Endodermal cell (in vitro differentiated cells): ENCODE measurements at regions not wholly inside any gene's neighbourhood (a gene's known extent, or its start where the extent isn't known, plus 50 kb on each side); places are given as distances from the start of the nearest gene placed in this dataset.

Source experiments
- DNase-seq: peaks from one replicate; pipeline ENCODE4 v3.0.0-alpha.2; 2017
- H3K27ac ChIP-seq: 2 replicates; pipeline ENCODE4 v1.5.1; 2013; ENCODE audit warnings: mild to moderate bottlenecking, low read depth, low read length, moderate library complexity
- H3K27me3 ChIP-seq: 2 replicates; pipeline ENCODE4 v1.6.1; 2013; ENCODE audit warnings: mild to moderate bottlenecking, low read length, moderate library complexity; ENCODE audit not compliant: insufficient read depth, control insufficient read depth, poor library complexity, severe bottlenecking
- H3K36me3 ChIP-seq: 2 replicates; pipeline ENCODE4 v1.7.0; 2013; ENCODE audit warnings: mild to moderate bottlenecking, low read length, moderate library complexity; ENCODE audit not compliant: control insufficient read depth, insufficient read depth
- H3K4me1 ChIP-seq: one replicate; pipeline ENCODE4 v1.7.0; 2013; ENCODE audit warnings: low read length; ENCODE audit not compliant: control insufficient read depth, insufficient read depth
- H3K4me3 ChIP-seq: 2 replicates; pipeline ENCODE4 v1.5.1; 2013; ENCODE audit warnings: mild to moderate bottlenecking, low read length, moderate library complexity
- H3K9ac ChIP-seq: 2 replicates; pipeline ENCODE4 v1.6.1; 2013; ENCODE audit warnings: mild to moderate bottlenecking, low read length, moderate library complexity; ENCODE audit not compliant: poor library complexity, severe bottlenecking; ENCODE audit errors: extremely low read depth
- H3K9me3 ChIP-seq: 2 replicates; pipeline ENCODE4 v1.6.1; 2013; ENCODE audit warnings: mild to moderate bottlenecking, low read length, moderate library complexity; ENCODE audit not compliant: control insufficient read depth
- H3K27ac Mint-ChIP-seq: 2 replicates; pipeline ENCODE4 v1.8.0; 2020; ENCODE audit warnings: mixed read lengths
- H3K27me3 Mint-ChIP-seq: 2 replicates; pipeline ENCODE4 v1.8.0; 2021; ENCODE audit warnings: mild to moderate bottlenecking, mixed read lengths; ENCODE audit not compliant: insufficient read depth
- H3K36me3 Mint-ChIP-seq: 2 replicates; pipeline ENCODE4 v1.8.0; 2020; ENCODE audit warnings: low read depth, mixed read lengths
- H3K4me1 Mint-ChIP-seq: 2 replicates; pipeline ENCODE4 v1.8.0; 2020; ENCODE audit warnings: mixed read lengths
- H3K4me3 Mint-ChIP-seq: 2 replicates; pipeline ENCODE4 v1.8.0; 2020; ENCODE audit warnings: mild to moderate bottlenecking, moderate library complexity, mixed read lengths
- H3K9me3 Mint-ChIP-seq: 2 replicates; pipeline ENCODE4 v1.8.0; 2020; ENCODE audit warnings: mild to moderate bottlenecking, mixed read lengths
- CTCF ChIP-seq: fragments of 200-600 bp; sonication (generic); conservative IDR thresholded peaks from 2 replicates; pipeline ENCODE4 v1.5.0; 2021; ENCODE audit warnings: antibody characterized with exemption, mild to moderate bottlenecking
- WGBS, 2 experiments: methylation state at CpG; one replicate each; pipeline versions ENCODE4 v1.1.5 to v1.1.7; 2013; ENCODE audit warnings: missing lambda C conversion rate in 2 of 2, mixed read lengths in 1 of 2; ENCODE audit not compliant: insufficient coverage in 1 of 2, insufficient read length in 1 of 2; 5-methylcytosine and 5-hydroxymethylcytosine counted together

- Histone ChIP-seq H3K36me3 (no peaks in the 10 kb centered on the region), H3K4me1 (peaks cover 32% of the 10 kb centered on the region), H3K27me3 (peaks cover 13% of the 10 kb centered on the region), H3K9me3 (no peaks in the 10 kb centered on the region), H3K9ac (no peak overlapping the region), H3K4me3 (no peak overlapping the region), H3K27ac (no peak overlapping the region)
- Mint-ChIP-seq H3K4me1 (peaks cover 30% of the 10 kb centered on the region), H3K36me3 (no peaks in the 10 kb centered on the region), H3K27me3 (peaks cover 35% of the 10 kb centered on the region), H3K27ac (no peak overlapping the region), H3K9me3 (no peaks in the 10 kb centered on the region), H3K4me3 (no peak overlapping the region)
- DNase-seq: no peak
- no peak for TF ChIP-seq CTCF
- 92 to 98% methylated on average over 7 to 9 of the region's 9 CpGs for WGBS, 2 experiments
These were observed 97.9 kb upstream of the DAP start for GRCh38 chr5:10858945-10859344.

- Mint-ChIP-seq H3K27ac (no peak overlapping the region), H3K36me3 (no peaks in the 10 kb centered on the region), H3K27me3 (peaks cover 35% of the 10 kb centered on the region), H3K4me3 (no peak overlapping the region), H3K9me3 (no peaks in the 10 kb centered on the region), H3K4me1 (peaks cover 36% of the 10 kb centered on the region)
- 92 to 98% methylated on average over 4 to 5 of the region's 5 CpGs for WGBS, 2 experiments
- no peak overlapping the region for H3K9ac ChIP-seq
- H3K36me3 ChIP-seq: no peaks in the 10 kb centered on the region
- no peak for TF ChIP-seq CTCF
- H3K4me1 ChIP-seq: peaks cover 33% of the 10 kb centered on the region
- no peak for DNase-seq
- peaks cover 13% of the 10 kb centered on the region for H3K27me3 ChIP-seq
- H3K4me3 ChIP-seq: no peak overlapping the region
- no peak overlapping the region for H3K27ac ChIP-seq
- H3K9me3 ChIP-seq: no peaks in the 10 kb centered on the region
These were observed 97.3 kb upstream of the DAP start for GRCh38 chr5:10858307-10858706.

- DNase-seq: peak; percentile 70
These were observed 96.3 kb upstream of the DAP start for GRCh38 chr5:10857338-10857733.

More at GRCh38 chr5:10857338-10857733, 96.3 kb upstream of the DAP start:
- no peaks in the 10 kb centered on the region for H3K9me3 Mint-ChIP-seq
- no peak overlapping the region for H3K4me3 ChIP-seq
- H3K4me1 Mint-ChIP-seq: peaks cover 36% of the 10 kb centered on the region
- H3K36me3 ChIP-seq: no peaks in the 10 kb centered on the region
- no peaks in the 10 kb centered on the region for H3K9me3 ChIP-seq
- TF ChIP-seq CTCF: peak; percentile 6
- peaks cover 32% of the 10 kb centered on the region for H3K27me3 Mint-ChIP-seq
- no peak overlapping the region for H3K27ac Mint-ChIP-seq
- H3K27ac ChIP-seq: no peak overlapping the region
- peaks cover 13% of the 10 kb centered on the region for H3K27me3 ChIP-seq
- peaks cover 33% of the 10 kb centered on the region for H3K4me1 ChIP-seq
- peak overlapping the region; percentile 13 for H3K4me3 Mint-ChIP-seq
- H3K9ac ChIP-seq: no peak overlapping the region
- no peaks in the 10 kb centered on the region for H3K36me3 Mint-ChIP-seq
- 62 to 74% methylated on average over 6 to 11 of the region's 11 CpGs for WGBS, 2 experiments
